Ascending aorta (tissue), 2 donors: ENCODE measurements at regions not wholly inside any gene's neighbourhood (a gene's known extent, or its start where the extent isn't known, plus 50 kb on each side); places are given as distances from the start of the nearest gene placed in this dataset.
"Not testable (repeated sequence)": the region's sequence is repeated elsewhere in the genome, so short reads cannot be mapped to it uniquely, and the experiment has no call there.

ENCODE experiments used
- DNase-seq, 2 donors: peaks; one replicate each; pipeline ENCODE4 v3.0.0-alpha.2; 2019; ENCODE audit warnings: low spot score in 2 of 2
- H3K27ac ChIP-seq, 2 donors: fragments of 200-600 bp; sonication (generic); one replicate each; pipeline ENCODE4 v1.5.1; 2016 to 2017; ENCODE audit warnings: mild to moderate bottlenecking in 1 of 2
- H3K27me3 ChIP-seq: fragments of 200-600 bp; sonication (generic); one replicate; pipeline ENCODE4 v1.5.1; 2017
- H3K36me3 ChIP-seq, 2 donors: fragments of 200-600 bp; sonication (generic); one replicate each; pipeline ENCODE4 v1.5.1; 2016
- H3K4me1 ChIP-seq, 2 donors: fragments of 200-600 bp; sonication (generic); one replicate each; pipeline ENCODE4 v1.5.1; 2016 to 2017; ENCODE audit warnings: mild to moderate bottlenecking in 1 of 2
- H3K4me3 ChIP-seq, 2 donors: fragments of 200-600 bp; sonication (generic); one replicate each; pipeline ENCODE4 v1.5.1; 2016 to 2017; ENCODE audit warnings: mild to moderate bottlenecking in 1 of 2
- H3K9me3 ChIP-seq, 2 donors: fragments of 200-600 bp; sonication (generic); one replicate each; pipeline ENCODE4 v1.5.1; 2016
- CTCF ChIP-seq, 3 experiments: fragments of 200-600 bp in 2 of 3; fragments of 450-650 bp in 1 of 3; sonication (generic) in 2 of 3; IDR thresholded peaks; one replicate each; pipeline ENCODE4 v1.5.1; 2016 to 2019; ENCODE audit warnings: antibody characterized with exemption in 3 of 3, mild to moderate bottlenecking in 1 of 3, moderate library complexity in 1 of 3
- intact Hi-C: fragments of 100-400 bp; cut with DNase I; formaldehyde crosslinking; loops from one replicate; pipeline ENCODE4 v1.15.1; 2023

- intact Hi-C loops = no loop called here
- H3K4me1 ChIP-seq = no peaks in the 10 kb centered on the region
Measured at GRCh38 chr6:159540152-159540551, 152.9 kb downstream of the SOD2 start.

DNA sequence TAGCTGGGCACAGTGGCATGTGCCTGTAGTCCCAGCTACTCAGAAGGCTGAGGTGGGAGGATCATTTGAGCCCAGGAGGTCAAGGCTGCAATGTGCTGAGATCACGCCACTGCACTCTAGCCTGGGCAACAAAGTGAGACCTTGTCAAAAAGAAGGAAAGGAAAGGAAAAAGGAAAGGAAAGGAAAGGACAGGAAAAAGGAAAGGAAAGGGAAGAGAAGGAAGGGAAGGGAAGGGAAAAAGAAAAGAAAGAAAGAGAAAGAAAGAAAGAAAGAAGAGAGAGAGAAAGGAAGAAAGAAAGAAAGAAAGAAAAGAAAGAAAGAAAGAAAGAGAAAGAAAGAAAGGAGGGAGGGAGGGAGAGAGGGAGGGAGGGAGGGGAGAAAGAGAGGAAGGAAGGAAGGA, 155.0 kb downstream of the SOD2 start:
- DNase-seq, H3K27me3 ChIP-seq, H3K4me3 ChIP-seq, H3K36me3 ChIP-seq, H3K9me3 ChIP-seq, H3K4me1 ChIP-seq, intact Hi-C loops, H3K27ac ChIP-seq: not testable (repeated sequence)

More at GRCh38 chr6:159540152-159540551, 152.9 kb downstream of the SOD2 start:
- H3K4me3 ChIP-seq = no peak overlapping the region
- H3K36me3 ChIP-seq = no peaks in the 10 kb centered on the region
- no peaks in the 10 kb centered on the region for H3K27me3 ChIP-seq
- no peak for TF ChIP-seq CTCF (IDR thresholded peaks at IDR 0.05)
- no peaks in the 10 kb centered on the region for H3K9me3 ChIP-seq
- no peak overlapping the region for H3K27ac ChIP-seq
- no peak for DNase-seq

- Histone ChIP-seq H3K9me3 (no peaks in the 10 kb centered on the region), H3K4me1 (peaks cover 0 to 3% of the 10 kb centered on the region in 2 donors), H3K27me3 (no peaks in the 10 kb centered on the region), H3K27ac (no peak overlapping the region), H3K4me3 (no peak overlapping the region), H3K36me3 (no peaks in the 10 kb centered on the region)
- DNase-seq = no peak
- intact Hi-C loops = no loop called here
- no peak for TF ChIP-seq CTCF (IDR thresholded peaks at IDR 0.05)
Measured at GRCh38 chr6:159535656-159536350, 157.2 kb downstream of the SOD2 start.

DNA sequence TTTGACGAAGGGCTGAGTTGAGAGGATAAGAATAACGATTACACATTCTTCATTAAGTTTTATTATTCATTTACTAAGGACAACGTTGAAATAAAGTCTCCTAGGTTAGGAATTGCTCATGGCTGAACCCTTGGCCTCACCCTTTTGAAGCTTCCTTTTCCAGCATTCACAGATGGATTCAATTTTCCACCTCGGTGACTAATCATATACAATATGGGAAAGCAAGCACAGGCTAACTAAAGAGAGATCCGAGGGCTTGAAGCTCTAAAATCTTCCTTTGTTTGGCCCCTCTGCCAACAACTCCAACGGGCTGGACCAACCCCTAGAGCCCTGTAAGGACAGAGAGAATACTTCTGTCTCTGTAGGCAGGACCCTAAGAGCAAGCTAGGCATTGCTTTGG, 159.5 kb downstream of the SOD2 start:
- Histone ChIP-seq H3K4me3 (no peak overlapping the region), H3K9me3 (no peaks in the 10 kb centered on the region), H3K36me3 (no peaks in the 10 kb centered on the region), H3K27me3 (no peaks in the 10 kb centered on the region), H3K27ac (no peak overlapping the region), H3K4me1 (peaks cover 0 to 3% of the 10 kb centered on the region in 2 donors)
- intact Hi-C loops = no loop called here
- no peak for TF ChIP-seq CTCF (IDR thresholded peaks at IDR 0.05)
- DNase-seq = no peak

DNA sequence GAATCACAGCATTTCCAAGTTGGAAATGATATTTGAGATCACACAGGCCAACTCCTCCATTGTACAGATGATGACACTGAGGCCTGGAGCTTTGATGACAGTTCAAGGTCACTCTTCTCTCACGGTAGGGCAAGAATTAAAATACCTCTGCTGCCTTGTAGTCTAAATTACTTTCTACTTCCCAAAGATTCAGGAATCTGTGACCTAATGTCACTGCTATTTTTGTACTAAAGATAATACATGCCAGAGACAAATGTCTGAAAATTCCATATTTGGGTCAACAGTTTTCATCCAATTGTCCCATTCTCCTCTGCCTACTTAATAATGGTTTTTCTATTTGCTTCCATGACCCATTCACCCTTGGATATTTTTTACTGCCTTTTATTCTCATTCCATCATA, 160.0 kb downstream of the SOD2 start:
- intact Hi-C loops = no loop called here
- TF ChIP-seq CTCF (IDR thresholded peaks at IDR 0.05) = no peak

DNA sequence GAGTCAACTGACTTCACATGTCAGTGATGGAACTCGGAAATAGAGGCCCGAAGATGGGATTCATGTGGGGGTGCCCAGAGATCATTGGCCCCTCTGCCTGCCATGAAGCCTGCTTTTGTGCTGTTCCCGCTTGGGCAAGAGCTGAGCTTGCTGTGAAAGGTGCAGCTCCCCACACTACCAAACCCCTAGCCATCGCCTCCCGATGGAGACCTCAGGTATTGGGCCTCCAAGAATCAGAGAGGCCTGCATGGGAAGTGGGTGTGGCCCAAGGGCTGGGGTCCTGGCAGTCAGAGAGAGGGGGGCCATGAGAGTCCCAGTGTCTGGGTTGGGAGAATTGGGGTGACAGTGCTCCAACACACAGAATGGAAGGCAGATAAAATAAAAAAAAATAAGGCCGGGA, 160.9 kb downstream of the SOD2 start:
- intact Hi-C loops = no loop called here
- Histone ChIP-seq H3K4me1 (peaks cover 0 to 3% of the 10 kb centered on the region in 2 donors), H3K36me3 (no peaks in the 10 kb centered on the region), H3K27me3 (no peaks in the 10 kb centered on the region), H3K9me3 (no peaks in the 10 kb centered on the region), H3K27ac (no peak overlapping the region), H3K4me3 (no peak overlapping the region)
- DNase-seq = no peak
- TF ChIP-seq CTCF (IDR thresholded peaks at IDR 0.05) = no peak

More for the DNA sequence above, 160.0 kb downstream of the SOD2 start:
- no peaks in the 10 kb centered on the region for H3K36me3 ChIP-seq
- DNase-seq = no peak
- no peaks in the 10 kb centered on the region for H3K9me3 ChIP-seq
- peaks cover 0 to 3% of the 10 kb centered on the region in 2 donors for H3K4me1 ChIP-seq
- no peak overlapping the region for H3K4me3 ChIP-seq
- H3K27me3 ChIP-seq = no peaks in the 10 kb centered on the region
- no peak overlapping the region for H3K27ac ChIP-seq
